IMR-90 (cell line): ENCODE measurements at regions not wholly inside any gene's neighbourhood (a gene's known extent, or its start where the extent isn't known, plus 50 kb on each side); places are given as distances from the start of the nearest gene placed in this dataset.

Experiments
- BHLHE40 ChIP-seq: fragments of 150-350 bp; IDR thresholded peaks from 2 replicates; pipeline ENCODE4 v1.6.1; 2016; ENCODE audit warnings: mild to moderate bottlenecking, low read depth, low read length
- CEBPB ChIP-seq: IDR thresholded peaks from 2 replicates; pipeline ENCODE4 v1.6.1; 2012; ENCODE audit warnings: low read depth, low read length, improper control_type of control experiment
- CTCF ChIP-seq: conservative IDR thresholded peaks from 2 replicates; pipeline ENCODE4 v1.5.1; 2012; ENCODE audit warnings: mild to moderate bottlenecking, low read depth, low read length, improper control_type of control experiment
- ELK1 ChIP-seq: fragments of 150-350 bp; IDR thresholded peaks from 2 replicates; pipeline ENCODE4 v1.6.1; 2016; ENCODE audit warnings: low read depth, mild to moderate bottlenecking, low read length, moderate library complexity, borderline replicate concordance
- MAZ ChIP-seq: IDR thresholded peaks from 2 replicates; pipeline ENCODE4 v1.6.1; 2012; ENCODE audit warnings: low read depth, mild to moderate bottlenecking, low read length, improper control_type of control experiment, moderate library complexity, borderline replicate concordance
- MXI1 ChIP-seq: IDR thresholded peaks from 2 replicates; pipeline ENCODE4 v1.6.1; 2012; ENCODE audit warnings: low read depth, mild to moderate bottlenecking, low read length, moderate library complexity, borderline replicate concordance
- POLR2A ChIP-seq: IDR thresholded peaks from 2 replicates; pipeline ENCODE4 v1.6.1; 2012; ENCODE audit warnings: mild to moderate bottlenecking, low read depth, low read length
- RAD21 ChIP-seq: IDR thresholded peaks from 2 replicates; pipeline ENCODE4 v1.6.1; 2012; ENCODE audit warnings: low read length, improper control_type of control experiment
- RCOR1 ChIP-seq: IDR thresholded peaks from 2 replicates; pipeline ENCODE4 v1.6.1; 2012; ENCODE audit warnings: mild to moderate bottlenecking, low read length, improper control_type of control experiment; ENCODE audit not compliant: insufficient replicate concordance
- RFX5 ChIP-seq: IDR thresholded peaks from 2 replicates; pipeline ENCODE4 v1.8.0; 2012; ENCODE audit warnings: low read depth, mild to moderate bottlenecking, low read length, moderate library complexity
- SMC3 ChIP-seq: fragments of 150-350 bp; IDR thresholded peaks from 2 replicates; pipeline ENCODE4 v1.6.1; 2016; ENCODE audit warnings: low read depth, mild to moderate bottlenecking, antibody characterized with exemption, low read length, moderate library complexity
- USF2 ChIP-seq: fragments of 150-350 bp; IDR thresholded peaks from 2 replicates; pipeline ENCODE4 v1.6.1; 2017; ENCODE audit warnings: mild to moderate bottlenecking, antibody characterized with exemption, low read length, low read depth

- TF ChIP-seq CTCF (no peak), CEBPB (no peak), POLR2A (no peak), USF2 (no peak), RCOR1 (no peak), MXI1 (no peak), RAD21 (no peak), ELK1 (no peak), SMC3 (no peak), MAZ (no peak), RFX5 (no peak), BHLHE40 (no peak)
These were observed 190.9 kb upstream of the PKDCC start for GRCh38 chr2:41856946-41857345.
